HG03039 (cell line): ENCODE measurements at regions not wholly inside any gene's neighbourhood (a gene's known extent, or its start where the extent isn't known, plus 50 kb on each side); places are given as distances from the start of the nearest gene placed in this dataset.
A peak's percentile ranks its signal among the peaks of the same experiment; 100 is the strongest.
"Not testable (repeated sequence)": the region's sequence is repeated elsewhere in the genome, so short reads cannot be mapped to it uniquely, and the experiment has no call there.

Experiments
- ATAC-seq: cut with Tn5 transposase; IDR thresholded peaks from one replicate; pipeline ENCODE4 v1.9.1; 2021; ENCODE audit warnings: mild to moderate bottlenecking, moderate library complexity; ENCODE audit not compliant: unreplicated experiment

- no peak for ATAC-seq
Measured at GRCh38 chr13:99743094-99743493, 228.5 kb downstream of the ZIC5 start.

GRCh38 chr13:99741960-99742359, 229.6 kb downstream of the ZIC5 start:
- ATAC-seq = no peak

GRCh38 chr13:99740251-99740979, 231.2 kb downstream of the ZIC5 start:
- ATAC-seq = no peak

GRCh38 chr13:99738626-99739025, 232.9 kb downstream of the ZIC5 start:
- ATAC-seq = no peak

GRCh38 chr13:99737481-99738245, 233.9 kb downstream of the ZIC5 start:
- no peak for ATAC-seq

GRCh38 chr13:99736541-99736940, 235.0 kb downstream of the ZIC5 start:
- ATAC-seq = no peak

GRCh38 chr13:99734013-99734693, 232.9 kb downstream of the TM9SF2 start:
- no peak for ATAC-seq

GRCh38 chr13:99733346-99733745, 232.1 kb downstream of the TM9SF2 start:
- no peak for ATAC-seq

- no peak for ATAC-seq
Measured at GRCh38 chr13:99731747-99732146, 230.5 kb downstream of the TM9SF2 start.

- no peak for ATAC-seq
Measured at GRCh38 chr13:99730403-99730802, 229.1 kb downstream of the TM9SF2 start.

GRCh38 chr13:99729745-99730144, 228.5 kb downstream of the TM9SF2 start:
- no peak for ATAC-seq

- ATAC-seq = not testable (repeated sequence)
Measured at GRCh38 chr13:99727651-99728050, 226.4 kb downstream of the TM9SF2 start.

- no peak for ATAC-seq
Measured at GRCh38 chr13:99726282-99726894, 225.1 kb downstream of the TM9SF2 start.

- no peak for ATAC-seq
Measured at GRCh38 chr13:99725644-99726043, 224.4 kb downstream of the TM9SF2 start.

GRCh38 chr13:99724633-99725517, 223.6 kb downstream of the TM9SF2 start:
- ATAC-seq = peak; percentile 78

- ATAC-seq = no peak
Measured at GRCh38 chr13:99723878-99724277, 222.6 kb downstream of the TM9SF2 start.

GRCh38 chr13:99722931-99723330, 221.7 kb downstream of the TM9SF2 start:
- no peak for ATAC-seq

- no peak for ATAC-seq
Measured at GRCh38 chr13:99722338-99722818, 221.1 kb downstream of the TM9SF2 start.

GRCh38 chr13:99721606-99722337, 220.5 kb downstream of the TM9SF2 start:
- ATAC-seq = no peak
